NCI-H69 (cell line): ENCODE measurements at regions not wholly inside any gene's neighbourhood (a gene's known extent, or its start where the extent isn't known, plus 50 kb on each side); places are given as distances from the start of the nearest gene placed in this dataset.

ENCODE experiments used
- DNase-seq: peaks from one replicate; lab custom pipeline; 2025; lab: John Stamatoyannopoulos, UW

DNA sequence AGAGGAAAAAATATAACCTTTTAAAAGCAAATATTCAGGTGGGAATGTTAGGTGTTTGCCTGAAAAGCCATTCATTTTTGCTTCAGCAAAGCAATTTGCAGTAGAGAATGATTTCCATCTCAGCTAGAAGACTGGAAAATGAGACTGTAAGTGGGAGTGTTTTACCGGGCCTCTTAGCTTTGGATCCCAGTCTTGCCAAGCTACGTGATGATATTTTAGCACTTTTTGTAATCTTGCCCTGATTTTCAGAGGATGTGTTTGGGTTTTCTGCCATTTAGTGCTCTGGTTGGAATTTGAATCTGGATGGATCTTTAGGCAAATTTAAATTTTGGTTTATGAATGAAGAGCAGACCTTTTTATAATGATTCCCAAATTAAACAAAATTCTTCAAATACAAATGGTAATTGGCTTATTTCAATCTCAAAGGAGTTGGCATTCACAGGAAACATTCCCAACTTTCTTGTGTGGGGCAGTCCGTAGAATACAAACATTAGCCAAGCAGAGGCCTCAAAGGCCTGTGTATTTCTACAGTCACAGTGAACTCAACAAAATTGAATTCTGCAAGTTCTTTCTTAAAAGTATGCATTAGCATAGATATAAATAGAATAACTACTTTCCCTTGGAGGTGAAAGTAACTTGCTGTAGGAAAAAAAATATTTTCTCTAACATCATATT is 646.4 kb downstream of the CDY2B start:
- no peak for DNase-seq

DNA sequence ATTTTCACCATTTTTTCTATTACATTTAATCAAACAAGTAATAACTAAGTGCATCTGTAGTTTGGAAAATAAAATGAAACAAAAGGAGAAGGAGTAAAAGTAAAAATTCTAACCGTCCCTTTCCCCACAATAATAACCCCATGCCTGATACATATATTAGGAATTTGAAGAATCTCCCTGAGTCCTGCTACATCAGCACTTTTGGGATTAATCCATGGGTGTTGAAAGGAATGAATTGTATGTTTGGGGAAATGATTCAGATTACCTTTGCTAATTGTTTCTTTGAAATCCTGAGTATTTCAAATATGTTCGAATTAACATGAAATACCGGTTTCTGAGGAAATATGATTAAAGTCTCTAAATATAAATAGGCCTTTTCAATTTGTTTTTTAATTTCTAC is 648.0 kb downstream of the CDY2B start:
- no peak for DNase-seq

DNA sequence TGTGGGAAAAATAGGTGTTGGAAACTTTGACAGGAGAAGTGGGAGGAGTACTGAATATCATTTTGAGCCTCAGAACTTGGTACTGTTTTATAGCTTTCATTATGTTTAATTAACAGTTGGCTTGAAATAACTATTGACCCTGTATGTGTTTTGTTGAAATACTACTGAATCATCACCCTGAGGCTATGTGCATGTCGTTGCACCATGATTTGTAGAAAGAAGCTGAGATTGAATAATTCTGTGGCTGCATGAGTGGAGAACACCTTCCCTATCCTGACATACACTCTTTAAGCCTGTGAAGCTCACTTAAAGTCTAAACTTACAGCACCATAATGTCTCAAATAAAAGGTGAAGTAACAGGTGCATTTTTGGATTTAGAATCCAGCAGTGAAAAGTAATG is 656.5 kb downstream of the CDY2B start:
- DNase-seq = no peak

DNA sequence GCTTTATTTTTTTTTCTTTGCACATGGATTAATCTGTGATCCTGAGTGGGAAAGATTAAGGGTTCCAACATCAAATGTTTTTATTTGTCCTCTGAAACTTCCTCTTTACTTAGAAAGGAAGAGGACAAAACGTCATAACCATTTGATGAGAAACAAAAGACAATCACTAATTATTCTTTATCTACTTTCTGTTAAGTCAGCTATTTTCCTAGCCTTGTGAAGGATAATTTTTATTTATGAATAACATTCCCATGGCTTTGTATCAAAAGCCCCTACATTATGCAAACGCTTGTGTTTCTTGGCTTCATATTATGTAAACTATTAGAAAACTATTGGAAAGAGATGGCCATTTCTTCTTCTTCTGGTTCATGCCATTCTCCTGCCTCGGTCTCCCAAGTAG is 677.6 kb downstream of the CDY2B start:
- DNase-seq = no peak

DNA sequence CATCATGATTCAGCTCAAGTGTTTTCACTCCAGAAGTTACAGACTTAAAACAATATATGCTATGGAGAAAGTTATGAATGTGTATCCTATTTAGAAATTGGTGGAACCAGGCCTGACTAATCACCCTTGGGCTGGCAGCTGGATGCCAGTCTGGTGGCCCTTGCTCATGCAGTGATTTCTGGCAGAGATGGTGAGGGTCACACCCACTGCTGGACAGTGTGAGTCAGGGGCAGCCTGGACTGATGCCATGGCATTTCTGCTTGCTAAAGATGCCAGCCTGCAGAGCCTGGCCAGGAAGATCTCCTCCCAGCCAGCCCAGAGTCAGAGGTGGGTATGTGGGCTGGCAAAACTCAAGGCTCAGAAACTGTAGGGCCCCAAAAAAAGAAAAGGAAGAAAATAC is 695.7 kb downstream of the CDY2B start:
- no peak for DNase-seq

DNA sequence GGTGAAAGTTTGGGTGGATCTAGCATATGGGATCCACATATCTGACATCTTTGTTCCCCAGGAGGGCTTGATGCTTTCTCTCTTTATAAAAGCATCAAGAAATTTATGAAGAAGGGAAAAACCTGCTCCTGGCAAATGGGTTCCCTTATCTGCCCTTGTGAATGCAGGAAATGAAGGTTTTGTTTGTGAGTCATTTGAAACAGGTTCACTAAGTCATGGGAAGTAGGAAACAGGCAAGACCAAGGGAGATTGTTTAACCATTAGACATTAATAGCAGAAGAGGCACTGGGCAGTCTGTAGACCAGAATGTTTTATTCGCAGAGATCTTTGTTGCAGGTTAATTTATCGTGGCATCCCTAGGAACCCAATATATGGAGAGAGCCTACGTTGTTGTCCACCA is 713.1 kb downstream of the CDY2B start:
- DNase-seq = no peak

DNA sequence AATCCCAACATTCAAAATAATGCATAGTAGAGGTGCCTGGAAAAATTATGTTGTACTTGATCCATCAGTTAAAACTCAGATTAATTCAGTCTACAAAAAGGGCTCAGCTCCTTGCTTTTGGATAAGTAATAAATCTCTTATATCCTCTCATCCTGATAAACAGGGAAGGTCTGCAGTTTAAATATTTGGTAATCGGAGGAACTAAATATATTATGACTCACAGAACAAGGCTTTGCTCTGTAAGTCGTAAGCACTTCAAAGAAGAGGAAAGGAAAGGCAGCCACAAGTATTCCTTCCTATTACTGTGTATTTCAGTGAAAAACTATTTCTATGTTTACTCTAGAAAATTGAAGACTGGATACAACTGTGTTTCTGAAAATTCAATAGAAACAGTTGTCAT is 757.9 kb downstream of the CDY2B start:
- DNase-seq = no peak

DNA sequence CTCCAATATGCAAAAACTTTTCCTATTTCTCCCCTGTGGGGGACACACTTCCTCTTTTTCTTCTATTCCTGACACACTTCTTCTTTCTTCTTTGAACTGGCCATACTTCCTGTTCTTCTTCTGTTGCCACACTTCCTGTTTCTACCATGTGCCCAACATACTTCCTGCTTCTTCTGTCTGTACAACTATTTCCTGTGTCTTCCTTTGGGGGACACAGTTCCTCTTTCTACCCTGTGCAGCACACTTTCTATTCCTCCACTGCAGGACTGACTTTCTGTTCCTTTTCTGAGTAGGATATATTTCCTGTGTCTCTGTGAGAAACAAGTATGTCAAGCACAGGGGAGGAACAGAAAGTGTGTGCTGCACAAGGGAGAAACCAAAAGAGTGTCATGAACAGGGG is 794.7 kb downstream of the CDY2B start:
- no peak for DNase-seq

DNA sequence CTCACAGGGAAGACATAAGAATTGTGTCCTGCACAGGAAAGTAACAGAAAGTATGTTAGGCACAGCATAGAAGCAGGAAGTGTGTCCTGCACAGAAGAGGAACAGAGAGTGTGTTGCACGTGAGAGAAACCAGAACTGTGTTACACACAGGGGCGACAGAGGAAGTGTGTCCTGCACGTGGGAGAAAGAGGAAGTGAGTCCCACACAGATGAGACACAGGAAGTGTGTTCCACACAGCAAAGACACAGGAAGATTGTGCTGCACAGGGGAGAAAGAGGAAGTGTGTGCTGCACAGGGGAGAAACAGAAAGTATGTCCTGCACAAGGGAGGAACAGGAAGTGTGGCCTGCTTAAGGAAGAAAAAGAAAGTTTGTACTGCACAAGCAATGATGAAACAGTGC is 800.1 kb downstream of the CDY2B start:
- DNase-seq = no peak

DNA sequence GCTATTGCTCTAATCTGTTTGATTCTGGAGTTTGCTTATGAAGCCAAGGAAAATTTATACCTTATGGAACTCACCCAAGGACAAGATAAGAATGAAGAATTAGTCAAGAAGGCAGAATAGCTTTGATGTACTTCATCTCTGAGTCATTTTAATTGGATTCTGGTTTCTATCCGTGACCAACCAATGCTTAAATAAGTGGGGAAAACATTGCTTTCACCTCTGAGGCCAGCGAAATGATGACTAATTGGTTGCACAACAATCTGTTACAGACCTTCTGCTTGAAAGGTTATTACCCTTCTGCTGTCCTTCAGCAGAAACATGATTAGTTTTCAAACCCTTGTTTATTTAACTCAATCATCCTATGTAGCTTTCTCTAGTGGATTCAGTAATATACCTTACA is 812.7 kb downstream of the CDY2B start:
- no peak for DNase-seq

DNA sequence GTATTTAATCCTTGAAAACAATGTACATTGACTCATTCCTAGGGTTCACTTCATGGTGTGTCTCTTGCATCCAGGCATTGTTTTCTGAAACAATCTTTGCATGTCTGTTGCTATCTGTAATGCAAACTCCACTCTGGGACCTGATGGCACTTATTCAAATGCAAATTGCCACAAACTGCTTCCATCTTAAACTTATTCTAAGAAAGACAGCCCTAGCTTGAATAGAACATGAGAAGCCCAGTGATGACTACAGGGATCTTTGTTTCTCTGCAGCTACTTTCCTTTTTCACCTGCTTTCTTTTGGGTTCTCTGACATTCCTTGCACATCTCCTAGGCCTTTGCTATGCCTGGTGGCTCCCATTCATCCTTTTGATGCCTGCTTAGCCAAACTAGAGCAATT is 827.0 kb downstream of the CDY2B start:
- no peak for DNase-seq

DNA sequence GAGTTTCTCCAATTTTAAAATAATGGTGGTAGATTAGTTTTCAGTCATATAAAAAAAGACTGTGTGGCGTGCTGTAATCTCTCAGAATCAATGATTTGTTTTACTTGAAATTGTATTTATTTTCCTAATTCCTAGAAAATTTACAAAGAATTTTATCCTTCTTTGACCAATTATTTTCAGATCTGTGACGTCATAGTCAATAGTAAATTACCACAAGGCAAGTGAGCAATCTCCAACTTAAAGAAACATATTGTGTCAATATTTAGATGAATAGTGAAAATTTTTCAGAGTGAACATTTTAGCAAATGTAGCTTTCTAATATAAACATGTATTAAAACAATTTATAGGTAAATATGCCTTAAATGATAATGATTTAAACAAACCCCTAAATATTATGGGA is 829.6 kb downstream of the CDY2B start:
- DNase-seq = no peak

DNA sequence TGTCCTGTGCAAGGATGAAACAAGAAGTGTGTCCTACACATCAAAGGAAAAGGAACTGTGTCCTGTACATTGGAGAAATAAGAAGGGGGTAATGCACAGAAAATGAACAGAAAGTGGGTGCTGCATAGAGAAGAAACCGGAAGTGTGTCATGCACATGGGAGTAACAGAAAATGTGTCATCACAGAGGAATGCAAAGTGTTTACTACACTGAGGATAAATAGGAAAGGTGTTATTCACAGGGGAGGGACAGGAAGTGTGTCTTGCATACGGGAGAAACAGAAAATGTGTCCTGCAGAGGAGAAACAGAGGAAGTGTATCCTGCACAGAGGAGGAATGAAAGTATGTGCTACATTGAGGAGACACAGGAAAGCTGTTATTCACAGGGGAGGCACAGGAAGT is 834.9 kb downstream of the CDY2B start:
- DNase-seq = no peak

DNA sequence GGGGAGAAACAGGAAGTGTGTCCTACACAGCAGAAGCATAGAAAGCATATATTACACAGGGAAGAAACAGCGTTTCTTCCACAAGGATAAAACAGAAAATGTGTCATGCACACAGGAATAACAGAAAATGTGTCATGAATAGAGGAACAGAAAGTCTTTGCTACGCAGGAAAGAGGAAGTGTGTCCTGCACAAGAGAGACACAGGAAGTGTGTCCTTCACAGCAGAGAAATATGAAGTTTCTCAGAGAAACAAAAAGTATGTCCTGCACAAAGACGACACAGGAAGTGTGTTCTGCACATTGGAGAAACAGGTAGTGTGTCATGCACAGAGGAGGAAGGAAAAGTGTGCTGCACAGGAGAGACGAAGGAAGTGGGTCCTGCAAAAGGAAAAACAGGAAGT is 835.3 kb downstream of the CDY2B start:
- no peak for DNase-seq

DNA sequence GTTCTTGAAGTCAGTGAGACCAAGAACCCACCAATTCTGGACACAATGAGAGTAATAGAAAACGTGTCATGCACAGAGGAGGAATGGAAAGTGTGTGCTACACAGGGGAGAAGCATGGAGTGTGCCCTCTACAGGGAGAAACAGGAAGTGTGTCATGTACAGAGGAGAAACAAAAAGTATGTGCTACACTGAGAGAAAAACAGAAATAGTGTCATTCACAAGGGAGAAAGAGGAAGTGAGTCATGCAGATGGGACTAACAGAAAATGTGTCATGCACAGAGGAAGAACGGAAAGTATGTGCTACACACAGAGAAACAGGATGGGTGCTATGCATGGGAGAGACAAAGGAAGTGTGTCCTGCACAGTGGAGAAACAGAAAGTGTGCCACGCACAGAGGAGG is 835.7 kb downstream of the CDY2B start:
- no peak for DNase-seq

DNA sequence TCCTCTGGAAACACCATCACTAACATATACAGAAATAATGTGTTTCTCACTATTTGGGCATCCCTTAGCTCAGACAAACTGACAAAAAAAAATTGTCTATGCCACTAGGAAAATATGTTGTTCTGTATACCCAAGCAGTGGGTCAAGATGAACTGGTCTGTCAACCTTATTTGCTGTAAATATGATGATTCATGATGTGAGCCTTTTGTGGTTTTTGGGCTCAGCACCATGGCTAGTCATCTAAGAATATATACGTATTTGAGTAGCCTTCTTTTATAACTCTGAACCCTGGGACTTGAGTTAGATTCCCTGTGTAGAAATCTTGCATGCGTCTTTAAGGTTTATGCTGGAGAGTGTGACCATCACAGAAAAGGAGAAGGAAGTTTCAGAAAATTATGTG is 841.6 kb downstream of the CDY2B start:
- DNase-seq = no peak

DNA sequence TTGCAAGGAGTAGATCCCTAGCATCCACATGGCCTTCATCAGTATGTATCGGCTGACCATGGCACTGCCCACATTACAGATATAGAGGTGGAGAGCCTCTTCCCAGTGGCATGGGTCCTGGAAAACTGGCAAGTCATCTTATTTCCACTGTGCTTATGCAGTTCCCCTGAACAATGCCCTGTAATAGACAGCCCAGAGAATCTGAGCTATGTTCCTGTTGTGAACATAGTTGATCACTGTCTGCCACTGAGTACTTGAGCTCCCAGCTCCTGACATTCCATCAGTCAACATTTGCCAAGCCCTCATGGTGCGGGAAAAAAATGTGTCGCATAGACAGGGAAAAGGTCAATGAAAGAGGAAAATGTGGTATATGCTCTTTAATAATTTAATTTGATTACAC is 861.9 kb downstream of the CDY2B start:
- DNase-seq = no peak

DNA sequence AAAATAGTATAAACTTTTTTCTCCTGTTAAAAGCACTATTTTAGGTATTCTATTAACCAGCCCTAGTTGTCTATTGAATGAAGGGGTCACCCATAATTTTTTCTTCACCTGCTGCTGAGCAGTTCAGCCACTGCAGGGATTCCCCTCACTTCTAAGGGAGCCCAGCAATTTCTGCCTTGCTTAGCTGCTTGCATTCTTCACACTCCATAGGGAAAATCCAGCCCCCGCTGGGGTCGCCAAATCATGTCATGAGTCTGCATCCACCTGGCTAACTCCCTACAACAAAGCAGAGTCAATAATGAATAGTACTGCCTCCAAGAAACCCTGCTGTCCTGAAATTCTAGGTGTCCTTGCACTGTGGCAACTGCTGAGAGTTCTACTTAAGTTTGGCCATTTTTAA is 886.5 kb downstream of the CDY2B start:
- DNase-seq = no peak

DNA sequence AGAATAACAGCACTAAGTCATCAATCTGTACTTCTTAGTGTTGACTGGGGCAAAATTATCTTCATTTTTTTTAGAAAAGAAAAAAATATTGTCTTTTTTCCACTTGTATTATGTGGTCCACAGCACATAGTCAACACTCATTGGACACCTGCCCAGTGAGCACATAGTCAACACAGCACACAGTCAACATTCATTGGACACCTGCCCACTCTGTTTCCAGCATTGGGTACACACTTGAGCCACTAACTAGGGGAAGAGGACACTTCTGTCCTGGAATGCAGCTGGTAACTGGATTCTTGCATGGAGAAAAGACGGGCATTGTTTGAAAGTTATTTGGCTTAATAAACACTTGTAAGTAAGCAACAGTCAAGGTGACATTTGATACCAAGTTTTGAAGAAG is 898.2 kb downstream of the CDY2B start:
- no peak for DNase-seq

DNA sequence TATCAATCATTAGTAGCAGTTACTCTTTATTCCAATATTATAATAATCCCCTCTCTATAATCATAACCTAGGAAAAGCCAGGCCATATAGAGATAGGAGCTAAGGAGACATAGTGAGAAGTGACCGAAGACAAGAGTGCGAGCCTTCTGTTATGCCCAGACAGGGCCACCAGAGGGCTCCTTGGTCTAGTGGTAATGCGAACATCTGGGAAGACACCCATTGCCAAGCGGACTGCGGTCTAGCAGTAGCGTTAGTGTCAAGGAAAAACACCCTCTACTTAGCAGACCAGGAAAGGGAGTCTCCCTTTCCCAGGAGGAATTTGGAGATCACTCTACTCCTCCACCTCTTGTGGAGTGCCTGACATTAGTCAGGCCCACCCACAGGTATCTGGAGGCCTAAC is 920.9 kb downstream of the CDY2B start:
- no peak for DNase-seq

DNA sequence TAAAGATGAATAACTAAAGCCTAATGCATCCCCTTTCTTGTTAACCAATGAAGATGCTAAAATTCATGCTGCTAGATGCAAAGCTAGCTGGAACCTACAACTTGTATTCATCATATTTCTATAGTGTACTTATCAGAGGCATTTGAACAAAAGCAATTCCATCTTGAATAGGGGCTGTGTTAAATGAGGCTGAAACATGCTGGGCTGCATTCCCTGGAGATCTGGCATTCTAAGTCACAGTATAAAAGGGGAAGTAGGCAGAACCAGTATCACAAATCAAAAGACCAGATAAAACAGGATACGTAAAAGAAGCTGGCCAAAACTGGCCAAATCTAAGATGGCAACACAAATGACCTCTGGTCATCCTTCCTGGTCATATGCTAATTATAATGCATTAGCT is 932.8 kb downstream of the CDY2B start:
- DNase-seq = no peak
